ENCODE measurements at regions not wholly inside any gene's neighbourhood (a gene's known extent, or its start where the extent isn't known, plus 50 kb on each side); places are given as distances from the start of the nearest gene placed in this dataset.

GRCh38 chr2:120619579-120619978 lies 116.1 kb upstream of the GLI2 start (continued):
- TF ChIP-seq HNF1A (IDR thresholded peaks at IDR 0.05; ENCODE audit: low read depth) = peak; percentile 80
- TF ChIP-seq HNF1A (CRISPR knock-in tag; IDR thresholded peaks at IDR 0.05; ENCODE audit: borderline replicate concordance) = peak; percentile 94
- no peak for TF ChIP-seq ZNF564 (CRISPR knock-in tag; IDR thresholded peaks at IDR 0.05)
- no peak for TF ChIP-seq RARA (CRISPR knock-in tag; IDR thresholded peaks at IDR 0.05)
- TF ChIP-seq ZNF615 (CRISPR knock-in tag; IDR thresholded peaks at IDR 0.05; ENCODE audit: borderline replicate concordance) = no peak
- no peak for TF ChIP-seq ZBTB42 (CRISPR knock-in tag; IDR thresholded peaks at IDR 0.05)
- TF ChIP-seq KAT8 (CRISPR knock-in tag; IDR thresholded peaks at IDR 0.05) = peak; percentile 33; the same call in 1 of the 2 replicates
- TF ChIP-seq TRIM22 (IDR thresholded peaks at IDR 0.05) = no peak
- peak; percentile 85 for TF ChIP-seq TEAD3 (CRISPR knock-in tag; optimal IDR thresholded peaks at IDR 0.05; ENCODE audit: borderline replicate concordance)
- no peak for TF ChIP-seq KLF6 (CRISPR knock-in tag; IDR thresholded peaks at IDR 0.05)
- no peak; the same call in 1 of the 2 replicates for TF ChIP-seq ETV5 (CRISPR knock-in tag; IDR thresholded peaks at IDR 0.05; ENCODE audit: borderline replicate concordance)
- TF ChIP-seq ZNF446 (CRISPR knock-in tag; IDR thresholded peaks at IDR 0.05) = no peak
- TF ChIP-seq ZNF503 (CRISPR knock-in tag; IDR thresholded peaks at IDR 0.05) = no peak
- no peak for TF ChIP-seq ZNF207 (IDR thresholded peaks at IDR 0.05; ENCODE audit: borderline replicate concordance)
- no peak for TF ChIP-seq TCF12 (IDR thresholded peaks at IDR 0.05)
- TF ChIP-seq TCF12 (CRISPR knock-in tag; IDR thresholded peaks at IDR 0.05) = no peak
- no peak for TF ChIP-seq ZNF841 (CRISPR knock-in tag; IDR thresholded peaks at IDR 0.05; ENCODE audit: borderline replicate concordance)
- 0 out of 2 replicates have a peak, but pooled peaks have one; percentile 39 for TF ChIP-seq RCOR2 (CRISPR knock-in tag; IDR thresholded peaks at IDR 0.05)
- no peak for TF ChIP-seq CERS6 (CRISPR knock-in tag; IDR thresholded peaks at IDR 0.05)
- TF ChIP-seq REPIN1 (CRISPR knock-in tag; IDR thresholded peaks at IDR 0.05; ENCODE audit: borderline replicate concordance, low read depth) = peak; percentile 96; the same call in 1 of the 2 replicates
- peak; percentile 51 for TF ChIP-seq FOSL2 (CRISPR knock-in tag; IDR thresholded peaks at IDR 0.05)
- no peak for TF ChIP-seq PAF1 (CRISPR knock-in tag; IDR thresholded peaks at IDR 0.05)
- no peak for TF ChIP-seq HMG20B (CRISPR knock-in tag; conservative IDR thresholded peaks at IDR 0.05)
